Muscle layer of duodenum (tissue), 2 donors: ENCODE measurements at regions not wholly inside any gene's neighbourhood (a gene's known extent, or its start where the extent isn't known, plus 50 kb on each side); places are given as distances from the start of the nearest gene placed in this dataset.

Experiments used
- H3K27ac ChIP-seq: one replicate; pipeline ENCODE4 v1.7.0; 2013; ENCODE audit warnings: mild to moderate bottlenecking, low read length
- H3K27me3 ChIP-seq: one replicate; pipeline ENCODE4 v1.7.0; 2013; ENCODE audit warnings: low read depth, mild to moderate bottlenecking, control low read depth, low read length
- H3K36me3 ChIP-seq, 2 donors: one replicate each; pipeline ENCODE4 v1.7.0; 2013; ENCODE audit warnings: low read length in 2 of 2, control low read depth in 1 of 2, mild to moderate bottlenecking in 1 of 2; ENCODE audit not compliant: insufficient read depth in 2 of 2, control insufficient read depth in 1 of 2
- H3K4me1 ChIP-seq, 2 donors: one replicate each; pipeline ENCODE4 v1.7.0; 2013; ENCODE audit warnings: low read length in 2 of 2, mild to moderate bottlenecking in 2 of 2, control low read depth in 1 of 2, moderate library complexity in 1 of 2; ENCODE audit not compliant: insufficient read depth in 2 of 2, control insufficient read depth in 1 of 2
- H3K4me3 ChIP-seq, 2 donors: one replicate each; pipeline ENCODE4 v1.7.0; 2013; ENCODE audit warnings: low read length in 2 of 2, low read depth in 1 of 2, mild to moderate bottlenecking in 1 of 2
- H3K9me3 ChIP-seq, 2 donors: one replicate each; pipeline ENCODE4 v1.7.0; 2013; ENCODE audit warnings: low read length in 2 of 2, control low read depth in 1 of 2, mild to moderate bottlenecking in 1 of 2; ENCODE audit not compliant: control insufficient read depth in 1 of 2
- donor health status: healthy.

DNA sequence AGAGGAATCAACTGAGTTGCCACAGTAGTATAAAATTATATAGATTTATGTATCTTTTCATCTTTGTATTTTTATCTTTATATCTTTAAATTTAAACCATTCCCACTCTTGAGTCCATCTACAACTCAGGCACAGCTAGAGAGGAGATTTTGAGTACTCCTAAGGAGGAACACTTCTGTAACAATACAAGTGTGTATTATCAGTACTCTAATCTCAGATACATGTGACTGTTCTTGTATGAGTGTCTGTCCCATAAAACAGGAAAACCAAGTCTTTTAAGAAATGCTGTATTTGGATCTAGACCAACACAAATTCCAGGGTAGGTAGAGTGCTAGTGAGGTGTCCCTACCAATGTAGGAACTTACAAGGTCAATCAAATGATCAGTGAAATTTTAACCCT lies 1428.0 kb upstream of the LRRTM3 start:
- H3K27me3 ChIP-seq: no peaks in the 10 kb centered on the region
- H3K36me3 ChIP-seq: no peaks in the 10 kb centered on the region
- no peak overlapping the region for H3K4me3 ChIP-seq
- no peak overlapping the region for H3K27ac ChIP-seq
- no peaks in the 10 kb centered on the region for H3K9me3 ChIP-seq
- no peaks in the 10 kb centered on the region for H3K4me1 ChIP-seq

DNA sequence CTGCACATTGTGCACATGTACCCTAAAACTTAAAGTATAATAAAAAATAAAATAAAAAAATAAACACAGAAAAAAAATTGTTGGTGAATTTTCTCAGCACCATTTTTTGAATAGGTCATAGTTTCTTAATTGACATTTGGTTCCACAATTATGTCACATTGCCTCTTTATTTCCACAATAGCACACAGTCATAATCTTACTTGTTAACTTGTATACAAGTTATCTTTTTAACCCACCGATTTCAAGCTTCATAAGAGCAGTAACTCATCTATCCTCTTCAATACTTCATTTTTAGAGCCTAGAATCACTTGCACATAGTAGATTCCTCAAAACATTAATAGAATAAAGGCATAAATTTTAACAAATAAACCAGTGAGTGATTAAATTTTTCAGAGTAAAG lies 1425.1 kb upstream of the LRRTM3 start:
- Histone ChIP-seq H3K27me3 (no peaks in the 10 kb centered on the region), H3K4me1 (no peaks in the 10 kb centered on the region)

DNA sequence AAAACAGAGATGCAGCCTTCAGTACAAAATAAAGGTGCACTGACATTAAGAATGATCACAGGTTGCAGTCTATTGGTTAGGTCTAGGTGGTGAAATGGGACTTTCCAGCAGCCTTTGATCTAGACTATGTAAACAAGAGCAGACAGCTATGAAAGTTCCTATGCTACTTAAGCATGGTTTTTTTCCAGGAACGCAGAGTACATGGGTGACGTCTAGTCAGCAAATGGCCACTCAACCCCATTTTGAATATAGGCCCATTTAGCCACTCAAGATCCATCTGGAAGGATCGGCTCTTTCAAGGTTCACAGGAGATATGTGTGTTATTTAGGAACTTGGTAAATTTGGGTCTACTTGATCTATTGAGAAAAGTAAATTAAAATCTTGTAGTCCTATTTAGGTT lies 1424.6 kb upstream of the LRRTM3 start:
- no peaks in the 10 kb centered on the region for H3K4me1 ChIP-seq
- H3K9me3 ChIP-seq: no peaks in the 10 kb centered on the region
- H3K27ac ChIP-seq: no peak overlapping the region
- no peaks in the 10 kb centered on the region for H3K36me3 ChIP-seq
- H3K4me3 ChIP-seq: no peak overlapping the region
- no peaks in the 10 kb centered on the region for H3K27me3 ChIP-seq

More for the DNA sequence above, 1425.1 kb upstream of the LRRTM3 start:
- no peaks in the 10 kb centered on the region for H3K9me3 ChIP-seq
- H3K4me3 ChIP-seq: no peak overlapping the region
- no peak overlapping the region for H3K27ac ChIP-seq
- H3K36me3 ChIP-seq: no peaks in the 10 kb centered on the region

DNA sequence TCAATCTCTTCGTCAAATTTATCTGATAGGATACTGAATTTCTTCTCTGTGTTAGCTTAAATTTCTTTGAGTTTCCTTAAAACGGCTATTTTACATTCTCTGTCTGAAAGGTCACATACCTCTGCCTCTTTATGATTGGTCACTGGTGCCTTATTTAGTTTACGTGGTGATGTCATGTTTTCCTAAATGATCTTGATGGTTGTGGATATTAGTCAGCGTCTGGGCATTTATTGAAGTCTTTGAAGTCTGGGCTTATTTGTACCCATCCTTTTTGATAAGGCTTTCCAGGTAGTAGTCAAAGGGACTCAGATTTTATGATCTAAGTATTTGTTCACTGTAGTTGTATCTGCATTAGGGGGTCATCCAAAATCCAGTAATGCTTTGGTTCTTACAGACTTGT lies 1407.5 kb upstream of the LRRTM3 start:
- Histone ChIP-seq H3K36me3 (no peaks in the 10 kb centered on the region), H3K27ac (no peak overlapping the region), H3K4me1 (no peaks in the 10 kb centered on the region), H3K9me3 (no peaks in the 10 kb centered on the region), H3K4me3 (no peak overlapping the region), H3K27me3 (no peaks in the 10 kb centered on the region)

DNA sequence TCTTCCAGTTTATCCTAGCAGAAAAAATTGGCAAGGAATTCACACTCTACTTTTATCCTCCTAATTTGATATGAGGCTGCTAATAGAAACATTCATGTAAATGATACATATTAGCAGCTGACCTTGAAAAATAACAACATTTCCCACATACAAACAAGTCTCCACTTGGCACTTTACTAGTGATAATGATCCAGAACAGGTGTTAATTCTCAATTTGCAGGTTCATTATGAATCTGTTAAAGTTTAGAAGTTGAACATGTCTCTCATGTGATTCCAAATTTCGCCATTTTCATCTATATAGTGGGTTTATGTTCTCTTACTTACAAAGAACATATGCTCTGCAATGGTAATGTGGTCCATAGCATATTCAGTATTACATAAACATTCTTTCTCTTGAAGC lies 1396.8 kb upstream of the LRRTM3 start:
- Histone ChIP-seq H3K4me1 (no peaks in the 10 kb centered on the region), H3K36me3 (no peaks in the 10 kb centered on the region), H3K27ac (no peak overlapping the region), H3K4me3 (no peak overlapping the region), H3K9me3 (peaks cover 0 to 2% of the 10 kb centered on the region in 2 donors), H3K27me3 (no peaks in the 10 kb centered on the region)

DNA sequence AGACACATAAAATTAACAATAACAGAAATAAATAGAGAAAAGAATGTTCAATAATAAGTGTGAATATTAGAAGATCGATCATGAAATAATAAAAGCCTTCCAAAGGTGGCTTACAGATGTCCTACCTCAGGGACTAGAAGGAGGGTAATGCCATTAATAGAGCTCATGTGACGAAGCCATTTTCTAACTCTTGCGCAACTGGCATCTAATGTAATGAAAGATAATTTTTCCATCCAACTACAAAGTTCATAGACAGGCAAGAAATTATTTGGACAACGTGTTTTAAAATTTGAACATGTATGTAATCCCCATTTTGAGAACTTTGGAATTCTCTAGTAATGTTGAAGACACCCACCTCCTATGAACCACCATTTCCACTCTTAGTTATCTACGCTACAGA lies 1394.3 kb upstream of the LRRTM3 start:
- H3K4me1 ChIP-seq: no peaks in the 10 kb centered on the region
- no peaks in the 10 kb centered on the region for H3K9me3 ChIP-seq
- H3K27me3 ChIP-seq: no peaks in the 10 kb centered on the region
- H3K36me3 ChIP-seq: no peaks in the 10 kb centered on the region
- no peak overlapping the region for H3K4me3 ChIP-seq
- H3K27ac ChIP-seq: no peak overlapping the region

DNA sequence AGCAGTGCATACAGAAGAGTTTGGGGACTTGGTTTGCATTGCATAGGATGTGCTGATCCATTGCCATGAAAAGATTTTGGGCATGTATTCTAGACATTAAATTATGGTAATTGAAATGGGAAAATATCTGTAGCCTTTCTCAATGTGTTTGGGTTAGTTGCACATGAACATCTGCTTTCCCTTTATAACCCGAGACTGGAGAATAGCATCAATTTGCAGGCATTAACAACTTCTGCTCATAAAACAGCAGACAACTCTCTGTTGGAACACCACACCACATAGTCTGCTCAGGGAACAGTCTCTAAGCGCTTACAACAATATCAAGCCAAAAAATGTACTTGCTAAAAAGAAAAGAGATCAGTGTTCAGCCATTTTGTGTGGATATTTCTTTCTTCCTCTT lies 1391.1 kb upstream of the LRRTM3 start:
- Histone ChIP-seq H3K27me3 (no peaks in the 10 kb centered on the region), H3K36me3 (no peaks in the 10 kb centered on the region), H3K27ac (no peak overlapping the region), H3K4me3 (no peak overlapping the region), H3K9me3 (no peaks in the 10 kb centered on the region), H3K4me1 (no peaks in the 10 kb centered on the region)

DNA sequence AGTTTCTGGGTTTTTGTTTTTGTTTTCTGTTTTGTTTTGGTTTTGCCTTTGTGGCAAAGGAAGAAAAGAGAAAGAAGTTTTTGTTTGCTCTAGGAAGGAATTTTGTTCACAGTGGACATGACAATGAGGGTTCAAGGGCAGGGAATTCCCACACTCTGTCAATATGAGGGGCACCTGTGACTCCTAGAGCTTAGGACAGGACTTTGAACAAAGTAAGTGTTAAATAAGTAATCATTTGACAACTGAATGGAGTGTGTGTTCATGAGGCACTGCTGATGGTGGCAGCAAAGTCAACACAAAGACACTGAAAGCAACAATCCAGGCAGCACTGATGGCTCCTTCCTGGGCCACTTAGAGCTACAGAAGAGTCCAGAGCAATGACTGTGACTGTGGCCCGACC lies 1381.1 kb upstream of the LRRTM3 start:
- no peaks in the 10 kb centered on the region for H3K9me3 ChIP-seq

DNA sequence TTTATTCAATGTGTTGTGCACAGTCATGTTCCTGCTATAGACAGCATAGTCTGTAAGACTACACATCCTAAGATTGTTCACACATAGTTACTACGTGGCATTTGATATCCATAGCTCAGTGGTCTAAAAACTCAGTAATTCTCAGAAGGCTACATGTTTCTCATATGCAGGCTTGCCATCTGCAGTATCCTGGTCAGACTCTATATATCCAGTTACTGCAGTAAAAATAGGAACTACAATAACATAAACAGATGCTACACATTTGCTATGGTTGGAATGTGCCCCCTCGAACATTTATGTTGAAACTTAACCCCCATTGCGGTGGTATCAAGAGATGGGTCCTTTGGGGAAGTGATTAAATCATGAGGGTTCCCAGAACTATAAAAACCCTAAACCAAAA lies 1377.8 kb upstream of the LRRTM3 start:
- no peak overlapping the region for H3K27ac ChIP-seq
- H3K36me3 ChIP-seq: no peaks in the 10 kb centered on the region
- no peaks in the 10 kb centered on the region for H3K27me3 ChIP-seq
- no peak overlapping the region for H3K4me3 ChIP-seq
- H3K9me3 ChIP-seq: no peaks in the 10 kb centered on the region
- no peaks in the 10 kb centered on the region for H3K4me1 ChIP-seq

More for the DNA sequence above, 1381.1 kb upstream of the LRRTM3 start:
- Histone ChIP-seq H3K27me3 (no peaks in the 10 kb centered on the region), H3K36me3 (no peaks in the 10 kb centered on the region), H3K4me1 (no peaks in the 10 kb centered on the region), H3K4me3 (no peak overlapping the region), H3K27ac (no peak overlapping the region)

DNA sequence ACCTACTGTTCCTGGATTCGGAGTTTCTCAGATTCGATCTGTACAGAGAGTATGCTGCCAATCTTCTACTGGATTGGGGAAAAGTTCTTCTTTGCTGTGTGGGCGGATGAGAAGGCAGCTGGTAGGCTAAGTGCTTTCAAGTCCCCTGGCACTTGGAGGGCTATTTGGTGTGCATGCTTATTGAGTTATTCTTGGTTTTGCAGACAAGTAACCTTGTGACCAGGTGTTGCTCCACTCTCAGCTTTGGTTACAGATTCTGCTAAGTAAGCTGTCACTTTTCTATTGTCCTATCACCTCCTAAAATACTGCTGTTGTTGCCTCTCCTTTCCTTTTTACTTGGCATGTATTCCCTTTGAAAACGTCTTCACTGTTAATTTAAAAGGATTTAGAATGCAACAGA lies 1375.1 kb upstream of the LRRTM3 start:
- Histone ChIP-seq H3K4me1 (no peaks in the 10 kb centered on the region), H3K27me3 (no peaks in the 10 kb centered on the region), H3K36me3 (no peaks in the 10 kb centered on the region), H3K4me3 (no peak overlapping the region), H3K9me3 (no peaks in the 10 kb centered on the region), H3K27ac (no peak overlapping the region)

DNA sequence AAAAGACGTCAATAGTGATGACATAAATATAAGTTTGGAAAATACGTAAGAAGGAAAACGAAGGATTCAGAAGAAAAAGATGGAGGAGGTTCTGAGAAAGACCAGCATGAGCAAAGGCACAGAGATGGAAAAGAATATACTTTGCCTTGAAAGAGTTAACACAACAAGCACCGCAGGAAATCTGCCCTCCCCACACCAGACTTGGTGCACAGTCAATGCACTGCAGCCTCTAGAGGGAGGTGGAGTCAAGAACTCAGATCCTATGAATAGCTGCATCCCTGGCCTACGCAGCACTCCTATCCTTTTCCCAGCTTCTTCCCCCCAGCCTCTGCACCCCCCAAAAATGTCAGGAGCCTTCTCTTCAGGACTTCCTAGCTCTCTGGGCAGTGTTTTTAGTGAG lies 1370.6 kb upstream of the LRRTM3 start:
- no peak overlapping the region for H3K27ac ChIP-seq
- peaks cover 0 to 7% of the 10 kb centered on the region in 2 donors for H3K4me1 ChIP-seq
- H3K4me3 ChIP-seq: no peak overlapping the region
- H3K27me3 ChIP-seq: no peaks in the 10 kb centered on the region
- no peaks in the 10 kb centered on the region for H3K36me3 ChIP-seq
- H3K9me3 ChIP-seq: no peaks in the 10 kb centered on the region

DNA sequence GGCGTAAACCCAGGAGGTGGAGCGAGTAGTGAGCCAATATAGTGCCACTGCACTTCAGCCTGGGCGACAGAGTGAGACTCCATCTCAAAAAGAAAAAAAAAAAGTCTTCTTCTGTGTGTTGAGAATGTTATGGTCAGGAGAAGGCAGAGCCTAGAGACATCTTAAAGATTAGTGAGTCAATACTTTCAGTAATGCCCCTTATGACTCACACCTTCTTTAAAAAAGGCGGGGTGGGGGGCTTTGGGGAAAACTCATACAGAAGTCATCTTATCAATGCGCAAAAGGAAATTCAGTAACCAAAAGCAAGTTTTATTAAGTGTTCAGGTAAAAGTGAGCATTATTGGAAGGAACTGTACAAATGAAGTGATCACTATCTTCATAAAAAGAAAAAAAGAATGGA lies 1369.8 kb upstream of the LRRTM3 start:
- Histone ChIP-seq H3K27ac (no peak overlapping the region), H3K4me3 (no peak overlapping the region), H3K27me3 (no peaks in the 10 kb centered on the region), H3K36me3 (no peaks in the 10 kb centered on the region), H3K4me1 (peaks cover 0 to 13% of the 10 kb centered on the region in 2 donors), H3K9me3 (no peaks in the 10 kb centered on the region)
